A172 (cell line): ENCODE measurements at regions not wholly inside any gene's neighbourhood (a gene's known extent, or its start where the extent isn't known, plus 50 kb on each side); places are given as distances from the start of the nearest gene placed in this dataset.

Source experiments
- DNase-seq: peaks from one replicate; pipeline ENCODE4 v3.0.0-alpha.2; 2015; ENCODE audit warnings: low spot score

- DNase-seq: no peak
These were observed 61.6 kb upstream of the COL13A1 start for GRCh38 chr10:69740126-69740525.

DNA sequence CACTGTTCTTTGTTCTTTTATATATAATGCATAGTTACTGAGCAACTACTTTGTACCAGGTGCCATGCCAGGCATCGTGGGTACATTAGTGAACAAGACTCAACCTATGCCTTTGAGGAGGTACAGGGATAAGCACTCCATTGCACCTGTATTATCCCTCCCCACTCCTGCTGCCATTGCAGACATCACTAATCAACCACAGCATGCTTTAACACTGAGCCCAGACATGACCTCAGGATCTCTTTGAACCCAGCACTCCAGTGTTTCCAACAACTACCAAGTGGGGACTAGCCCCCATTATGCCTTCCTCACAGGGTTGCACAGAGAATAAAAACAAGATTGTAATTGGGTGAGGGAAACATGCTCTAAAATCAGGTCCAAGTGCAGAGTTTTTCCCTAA lies 60.5 kb upstream of the COL13A1 start:
- DNase-seq: no peak

- DNase-seq: no peak
These were observed 59.9 kb upstream of the COL13A1 start for GRCh38 chr10:69741671-69742355.

DNA sequence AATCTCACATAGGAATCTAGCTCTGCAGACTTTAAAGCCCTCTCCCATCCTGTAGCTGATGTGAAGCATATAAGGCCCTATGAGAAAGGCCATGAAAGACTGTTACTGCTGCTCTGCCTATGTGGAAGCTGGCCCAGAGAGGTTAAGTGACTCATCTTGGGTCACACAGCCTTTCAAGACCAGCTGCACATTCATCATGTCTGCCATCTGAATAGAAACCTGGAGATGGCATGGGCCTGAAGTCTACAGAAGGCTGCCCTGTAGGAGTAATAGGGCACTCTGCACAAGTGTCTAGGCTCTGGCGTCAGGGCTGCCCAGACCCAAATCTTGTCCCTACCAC lies 59.4 kb upstream of the COL13A1 start:
- no peak for DNase-seq

DNA sequence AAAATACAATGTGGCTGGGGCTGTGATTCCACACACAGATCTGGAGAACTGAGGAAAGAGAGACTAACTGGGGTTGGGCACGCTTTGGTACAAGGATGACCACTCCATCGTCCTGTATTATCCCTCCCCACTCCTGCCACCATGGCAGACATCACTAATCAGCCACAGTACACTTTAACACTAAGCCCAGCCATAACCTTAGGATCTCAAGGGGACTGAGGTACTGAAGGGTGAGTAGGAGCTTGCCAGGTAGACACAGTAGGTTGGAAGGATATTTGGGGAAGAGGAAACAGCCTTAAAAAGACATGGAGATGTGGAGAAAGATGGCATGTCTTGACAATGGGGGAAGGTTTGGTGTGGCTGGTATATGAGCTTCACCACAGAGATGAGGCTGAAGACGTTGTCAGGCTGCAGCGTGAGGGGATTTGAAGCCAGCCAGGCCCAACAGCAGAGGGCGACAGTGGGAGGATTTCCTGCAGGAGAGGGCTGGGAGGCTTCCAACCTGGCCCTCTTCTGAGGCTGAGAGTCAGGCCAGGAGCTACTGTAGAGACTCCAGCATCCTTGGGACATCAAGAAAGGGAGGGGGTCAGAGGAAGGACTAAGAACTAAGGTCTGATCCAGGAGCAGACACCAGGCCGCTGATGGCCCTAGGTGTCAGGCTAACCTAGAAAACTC lies 58.6 kb upstream of the COL13A1 start:
- DNase-seq: peak; percentile 27

DNA sequence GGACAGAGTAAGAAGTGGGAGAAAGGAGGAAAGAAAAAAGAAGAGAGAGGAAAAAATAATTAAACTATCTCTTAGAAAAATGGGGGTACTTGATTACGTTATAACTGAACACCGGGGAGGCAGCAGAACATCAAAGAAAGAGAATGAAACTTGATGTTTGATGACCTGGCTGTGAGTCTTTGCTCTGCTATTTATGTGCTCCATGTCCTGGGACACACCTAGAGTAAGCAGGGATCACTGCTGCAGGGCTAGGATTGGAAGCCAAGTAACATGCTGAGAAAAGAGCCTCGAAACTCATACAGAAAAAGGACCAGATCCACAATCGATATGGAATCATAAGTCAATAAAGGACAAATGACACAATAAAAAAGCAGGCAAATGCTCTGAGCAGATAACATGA lies 56.7 kb upstream of the COL13A1 start:
- DNase-seq: no peak

- DNase-seq: no peak
These were observed 56.0 kb upstream of the COL13A1 start for GRCh38 chr10:69745698-69746097.

- no peak for DNase-seq
These were observed 54.5 kb upstream of the COL13A1 start for GRCh38 chr10:69747179-69747578.

DNA sequence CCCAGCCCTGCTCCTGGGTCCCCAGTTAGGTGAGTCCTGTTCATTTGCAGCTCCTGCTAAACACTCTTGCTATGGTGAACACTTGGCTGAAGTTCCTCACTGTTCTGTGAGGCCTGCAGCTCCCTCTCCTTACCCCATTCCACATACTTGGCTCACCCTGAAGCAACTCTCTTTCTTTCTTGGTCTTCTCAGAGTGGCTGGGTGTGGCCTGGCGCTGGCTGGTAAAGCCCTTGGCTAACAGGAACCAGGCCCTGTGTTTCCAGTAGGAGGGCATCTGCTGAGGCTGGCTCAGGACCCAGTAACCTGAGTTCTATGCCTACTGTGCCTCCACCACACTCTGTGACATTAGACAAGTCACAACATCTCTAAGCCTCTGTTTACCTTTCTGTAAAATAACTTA lies 53.1 kb upstream of the COL13A1 start:
- DNase-seq: no peak

DNA sequence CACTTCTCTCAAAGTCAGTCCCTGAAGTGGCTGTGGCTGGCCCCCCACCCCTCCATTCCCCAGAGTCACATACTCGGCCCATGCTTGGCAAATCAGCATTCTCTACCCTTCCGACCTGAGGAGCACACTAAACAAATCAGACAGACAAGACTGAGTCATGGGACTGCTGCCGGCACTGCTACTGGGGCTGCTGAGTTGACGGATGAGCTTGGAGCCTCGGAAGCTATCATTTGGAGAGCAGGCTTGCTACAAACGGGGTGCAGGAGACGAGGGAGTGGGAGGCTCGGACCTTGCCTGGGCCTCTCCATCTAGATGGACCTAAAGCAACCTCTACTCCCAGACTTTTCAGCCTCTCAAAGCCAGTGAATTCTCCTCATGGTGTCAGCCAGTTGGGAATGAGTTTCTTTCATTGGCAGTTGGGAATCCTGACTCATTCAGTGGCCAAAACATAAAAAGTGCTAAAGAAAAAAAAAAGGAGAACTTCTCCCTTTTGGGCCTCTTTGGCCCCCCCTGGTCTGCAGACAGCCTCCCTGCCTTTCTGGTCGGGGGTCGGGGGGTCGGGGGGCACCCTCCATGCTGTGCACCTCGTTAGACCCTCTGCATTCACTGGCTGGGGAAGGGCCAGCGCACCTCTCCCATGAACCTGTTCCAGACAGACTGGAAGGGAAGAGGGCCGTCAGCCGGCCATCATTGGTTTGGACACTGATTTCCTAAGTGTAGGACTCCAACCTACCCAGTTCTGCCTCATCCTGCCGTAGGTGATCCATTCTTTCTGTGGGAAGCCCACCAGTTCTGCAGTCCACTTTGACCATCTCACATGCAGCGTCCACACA lies 52.3 kb upstream of the COL13A1 start:
- peak; percentile 49 for DNase-seq

- no peak for DNase-seq
These were observed 51.7 kb upstream of the COL13A1 start for GRCh38 chr10:69750011-69750373.

- no peak for DNase-seq
These were observed 51.0 kb upstream of the COL13A1 start for GRCh38 chr10:69750725-69751124.

- DNase-seq: no peak
These were observed 50.5 kb upstream of the COL13A1 start for GRCh38 chr10:69751214-69751613.
